PC-3 (cell line): ENCODE measurements at regions not wholly inside any gene's neighbourhood (a gene's known extent, or its start where the extent isn't known, plus 50 kb on each side); places are given as distances from the start of the nearest gene placed in this dataset.

Source experiments
- ATAC-seq: fragments of 200-7000 bp; cut with Tn5 transposase; 2 replicates; pipeline ENCODE4 v1.9.1; 2020; ENCODE audit warnings: mild to moderate bottlenecking, moderate library complexity
- BruUV-seq: library from RNA; stranded (reverse); fragments of 400-500 nt; replicated peaks from 2 replicates; lab custom pipeline; 2021; lab: Mats Ljungman, UMichigan
- CTCF ChIA-PET: fragments of 300-600 bp; sonication (Branson Sonifier 250); formaldehyde crosslinking; loops from one replicate; lab custom pipeline; 2022; ENCODE audit warnings: antibody characterized with exemption; lab: Charles Lee
- POLR2A ChIA-PET: fragments of 300-600 bp; sonication (Branson Sonifier 250); formaldehyde crosslinking; loops from one replicate; lab custom pipeline; 2022; ENCODE audit warnings: antibody characterized with exemption; ENCODE audit not compliant: unreplicated experiment; lab: Charles Lee
- DNase-seq: peaks from one replicate; pipeline ENCODE4 v3.0.0-alpha.2; 2015
- H2AFZ ChIP-seq: fragments of 300-600 bp; sonication (generic); 2 replicates; pipeline ENCODE4 v1.6.0; 2016; ENCODE audit warnings: antibody characterized with exemption, low read length
- H3F3A ChIP-seq: fragments of 300-600 bp; sonication (generic); one replicate; pipeline ENCODE4 v1.6.0; 2017; ENCODE audit warnings: antibody characterized with exemption, low read length, control low read depth, mild to moderate bottlenecking; ENCODE audit not compliant: unreplicated experiment
- H3K27ac ChIP-seq: fragments of 300-600 bp; sonication (generic); 2 replicates; pipeline ENCODE4 v1.5.1; 2016; ENCODE audit warnings: mild to moderate bottlenecking, low read length
- H3K27me3 ChIP-seq: fragments of 300-600 bp; sonication (generic); 2 replicates; pipeline ENCODE4 v1.6.1; 2016; ENCODE audit warnings: low read length, mixed read lengths
- H3K36me3 ChIP-seq: fragments of 300-600 bp; sonication (generic); 2 replicates; pipeline ENCODE4 v1.6.1; 2016; ENCODE audit warnings: low read depth, mixed run types, low read length, mixed read lengths
- H3K4me1 ChIP-seq: fragments of 300-600 bp; sonication (generic); 2 replicates; pipeline ENCODE4 v1.5.1; 2016; ENCODE audit warnings: low read length; ENCODE audit not compliant: insufficient read depth
- H3K4me2 ChIP-seq: fragments of 300-600 bp; sonication (generic); 2 replicates; pipeline ENCODE4 v1.6.0; 2016; ENCODE audit warnings: low read length
- H3K4me3 ChIP-seq: fragments of 300-600 bp; sonication (generic); 2 replicates; pipeline ENCODE4 v1.5.1; 2016; ENCODE audit warnings: mild to moderate bottlenecking, low read length, mixed read lengths
- H3K79me2 ChIP-seq: fragments of 300-600 bp; sonication (generic); 2 replicates; pipeline ENCODE4 v1.6.1; 2017; ENCODE audit warnings: low read length, mixed read lengths
- H3K9ac ChIP-seq: fragments of 300-600 bp; sonication (generic); 2 replicates; pipeline ENCODE4 v1.6.0; 2016; ENCODE audit warnings: mild to moderate bottlenecking, low read length
- H3K9me2 ChIP-seq: fragments of 300-600 bp; sonication (generic); replicated peaks from 2 replicates; pipeline ENCODE4 v1.6.1; 2016; ENCODE audit warnings: mixed run types, low read length, mixed read lengths
- H3K9me3 ChIP-seq: fragments of 300-600 bp; sonication (generic); 2 replicates; pipeline ENCODE4 v1.6.1; 2016; ENCODE audit warnings: low read length, mixed read lengths
- H4K20me1 ChIP-seq: fragments of 300-600 bp; sonication (generic); 2 replicates; pipeline ENCODE4 v1.6.1; 2016; ENCODE audit warnings: low read length, mixed read lengths
- EZH2 ChIP-seq: fragments of 300-600 bp; sonication (generic); IDR thresholded peaks from one replicate; pipeline ENCODE4 v1.6.1; 2017; ENCODE audit warnings: antibody characterized with exemption, mild to moderate bottlenecking, low read length; ENCODE audit not compliant: unreplicated experiment
- EZH2phosphoT487 ChIP-seq: fragments of 300-600 bp; sonication (generic); IDR thresholded peaks from 2 replicates; pipeline ENCODE4 v1.6.1; 2018; ENCODE audit warnings: mild to moderate bottlenecking, antibody characterized with exemption, low read length, borderline replicate concordance
- intact Hi-C: fragments of 100-400 bp; cut with micrococcal nuclease; formaldehyde crosslinking; loops from 2 replicates; pipeline ENCODE4 v1.9.0; 2023
- TF ChIP-seq, protein P1 (sequence below): fragments of 300-600 bp; sonication (generic); conservative IDR thresholded peaks from 2 replicates; pipeline ENCODE4 v1.5.1; 2017; ENCODE audit warnings: antibody characterized with exemption, low read depth, mild to moderate bottlenecking, low read length

DNA sequence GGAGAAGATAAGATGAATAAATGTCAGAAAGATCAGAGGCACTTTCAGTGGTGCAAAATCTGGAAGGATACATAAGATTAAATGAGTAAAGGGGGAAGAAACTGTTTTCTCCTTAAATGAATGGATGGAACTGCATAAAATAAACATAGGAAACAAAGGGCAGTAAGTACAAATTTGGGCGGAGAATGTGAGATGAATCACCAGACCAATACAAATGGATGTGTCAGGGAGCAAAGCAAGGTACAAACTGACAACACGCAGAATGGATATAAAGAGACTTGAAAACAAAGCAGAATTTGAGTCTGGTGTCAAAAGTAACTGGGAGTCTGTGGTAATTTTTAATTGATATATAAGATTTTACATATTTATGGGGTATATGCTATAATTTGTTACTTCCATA lies 175.3 kb upstream of the PCDH18 start:
- Histone ChIP-seq H3K27me3 (no peaks in the 10 kb centered on the region), H3K4me2 (no peak overlapping the region), H3K9me3 (no peaks in the 10 kb centered on the region), H3K4me1 (no peaks in the 10 kb centered on the region), H3K4me3 (no peak overlapping the region), H4K20me1 (no peaks in the 10 kb centered on the region), H3K9me2 (no peaks in the 10 kb centered on the region), H3K9ac (no peak overlapping the region), H3F3A (no peaks in the 10 kb centered on the region), H2AFZ (no peak overlapping the region), H3K79me2 (no peaks in the 10 kb centered on the region), H3K36me3 (no peaks in the 10 kb centered on the region), H3K27ac (no peak overlapping the region)
- ATAC-seq (peak; percentile 50; the same call in 1 of the 2 replicates), DNase-seq (peak; percentile 39)
- intact Hi-C loops: no loop called here
- ChIA-PET POLR2A (no interaction called here), CTCF (no interaction called here)
- TF ChIP-seq, protein P1, sequence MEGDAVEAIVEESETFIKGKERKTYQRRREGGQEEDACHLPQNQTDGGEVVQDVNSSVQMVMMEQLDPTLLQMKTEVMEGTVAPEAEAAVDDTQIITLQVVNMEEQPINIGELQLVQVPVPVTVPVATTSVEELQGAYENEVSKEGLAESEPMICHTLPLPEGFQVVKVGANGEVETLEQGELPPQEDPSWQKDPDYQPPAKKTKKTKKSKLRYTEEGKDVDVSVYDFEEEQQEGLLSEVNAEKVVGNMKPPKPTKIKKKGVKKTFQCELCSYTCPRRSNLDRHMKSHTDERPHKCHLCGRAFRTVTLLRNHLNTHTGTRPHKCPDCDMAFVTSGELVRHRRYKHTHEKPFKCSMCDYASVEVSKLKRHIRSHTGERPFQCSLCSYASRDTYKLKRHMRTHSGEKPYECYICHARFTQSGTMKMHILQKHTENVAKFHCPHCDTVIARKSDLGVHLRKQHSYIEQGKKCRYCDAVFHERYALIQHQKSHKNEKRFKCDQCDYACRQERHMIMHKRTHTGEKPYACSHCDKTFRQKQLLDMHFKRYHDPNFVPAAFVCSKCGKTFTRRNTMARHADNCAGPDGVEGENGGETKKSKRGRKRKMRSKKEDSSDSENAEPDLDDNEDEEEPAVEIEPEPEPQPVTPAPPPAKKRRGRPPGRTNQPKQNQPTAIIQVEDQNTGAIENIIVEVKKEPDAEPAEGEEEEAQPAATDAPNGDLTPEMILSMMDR: no peak
- TF ChIP-seq EZH2 (no peak), EZH2phosphoT487 (no peak)
- BruUV-seq: no TSS peak

DNA sequence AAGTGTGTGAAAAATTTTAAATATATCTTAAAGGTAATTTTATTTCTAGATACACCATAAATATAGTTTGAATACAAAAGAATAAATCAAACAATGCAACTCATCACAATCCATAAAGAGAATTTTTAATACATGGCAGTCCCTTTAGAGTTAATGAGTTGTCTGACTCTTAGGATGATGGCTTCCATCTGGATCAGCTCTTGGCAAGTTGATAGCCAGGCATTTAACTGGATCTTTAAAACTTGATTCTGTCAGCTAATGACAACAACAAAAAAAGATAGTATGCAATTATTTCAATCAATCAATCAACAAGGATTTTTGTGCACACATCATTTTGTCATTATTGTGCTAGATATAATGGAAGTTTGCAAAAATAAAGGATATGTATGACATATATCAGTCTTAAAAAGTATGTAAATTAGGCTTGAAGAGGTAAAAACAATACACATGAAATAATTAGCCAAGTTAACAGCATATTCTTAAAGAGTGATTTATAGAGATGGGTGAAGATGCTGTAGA lies 174.9 kb upstream of the PCDH18 start:
- no peak for DNase-seq
- no peaks in the 10 kb centered on the region for H3K79me2 ChIP-seq
- no TSS peak for BruUV-seq
- H3F3A ChIP-seq: no peaks in the 10 kb centered on the region
- H3K9ac ChIP-seq: no peak overlapping the region
- H3K27me3 ChIP-seq: no peaks in the 10 kb centered on the region
- intact Hi-C loops: no loop called here
- no peaks in the 10 kb centered on the region for H3K9me2 ChIP-seq
- ChIA-PET CTCF (no interaction called here), POLR2A (no interaction called here)
- H3K36me3 ChIP-seq: no peaks in the 10 kb centered on the region
- no peaks in the 10 kb centered on the region for H3K9me3 ChIP-seq
- no peaks in the 10 kb centered on the region for H3K4me1 ChIP-seq
- TF ChIP-seq, protein P1: no peak
- TF ChIP-seq EZH2: no peak
- H3K27ac ChIP-seq: no peak overlapping the region
- no peak for ATAC-seq
- H3K4me2 ChIP-seq: no peak overlapping the region
- no peak overlapping the region for H3K4me3 ChIP-seq
- no peak overlapping the region for H2AFZ ChIP-seq
- no peaks in the 10 kb centered on the region for H4K20me1 ChIP-seq

DNA sequence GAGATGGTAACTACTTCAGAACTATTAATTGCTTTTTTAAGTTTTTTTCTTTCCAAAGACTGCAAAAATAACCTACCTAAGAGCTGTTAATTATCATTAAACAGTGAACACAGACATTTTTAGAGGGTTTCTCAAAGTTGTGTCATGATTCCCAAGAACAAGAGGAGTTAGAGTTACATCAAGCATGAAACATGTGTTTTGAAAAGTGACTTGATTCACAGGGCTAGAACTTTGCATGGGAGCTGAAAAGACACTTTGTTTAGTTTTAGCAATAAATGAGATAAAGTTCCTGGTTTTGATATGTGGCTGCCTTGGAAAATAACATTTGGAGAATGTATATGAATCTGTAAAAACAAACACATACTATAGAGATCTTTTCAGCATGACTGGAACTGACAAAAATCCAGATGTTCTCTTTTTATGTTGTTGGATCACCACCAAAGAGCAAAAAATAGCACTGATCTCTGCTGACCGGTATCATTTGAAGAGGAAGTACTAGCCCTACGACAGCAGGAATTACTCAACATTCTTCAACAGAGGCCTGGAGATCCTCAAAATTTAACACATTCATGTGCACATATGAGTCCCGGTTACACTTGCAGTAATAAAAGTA lies 173.0 kb upstream of the PCDH18 start:
- BruUV-seq: no TSS peak
- Histone ChIP-seq H3F3A (no peaks in the 10 kb centered on the region), H3K4me2 (no peak overlapping the region), H3K27ac (no peak overlapping the region), H3K4me3 (no peak overlapping the region), H2AFZ (no peak overlapping the region), H3K27me3 (no peaks in the 10 kb centered on the region), H3K79me2 (no peaks in the 10 kb centered on the region), H3K4me1 (no peaks in the 10 kb centered on the region), H3K9ac (no peak overlapping the region), H3K36me3 (no peaks in the 10 kb centered on the region), H3K9me2 (no peaks in the 10 kb centered on the region), H3K9me3 (no peaks in the 10 kb centered on the region), H4K20me1 (no peaks in the 10 kb centered on the region)
- TF ChIP-seq EZH2 (no peak), EZH2phosphoT487 (no peak)
- TF ChIP-seq, protein P1: no peak
- ATAC-seq (no peak), DNase-seq (no peak)
- intact Hi-C loops: no loop called here
- ChIA-PET POLR2A (no interaction called here), CTCF (no interaction called here)
